ENCODE measurements at regions not wholly inside any gene's neighbourhood (a gene's known extent, or its start where the extent isn't known, plus 50 kb on each side); places are given as distances from the start of the nearest gene placed in this dataset.

- Histone ChIP-seq H3K27ac (no peak overlapping the region), H3K4me3 (no peak overlapping the region), H3K4me1 (no peaks in the 10 kb centered on the region), H3K27me3 (no peaks in the 10 kb centered on the region), H3K36me3 (no peaks in the 10 kb centered on the region), H3K9me3 (no peaks in the 10 kb centered on the region)
- intact Hi-C loops (cut with DNase I; ENCODE audit: low total_unique reads): no loop called here
- no peak for DNase-seq
- TF ChIP-seq CTCF (IDR thresholded peaks at IDR 0.05): no peak
- no peak for TF ChIP-seq POLR2A (IDR thresholded peaks at IDR 0.05)
Measured at GRCh38 chr10:105759669-105760068, 1118.6 kb downstream of the SORCS3 start.

- DNase-seq: no peak
- no peak overlapping the region for H3K27ac ChIP-seq
- H3K36me3 ChIP-seq: no peaks in the 10 kb centered on the region
- no peaks in the 10 kb centered on the region for H3K9me3 ChIP-seq
- intact Hi-C loops (cut with DNase I; ENCODE audit: low total_unique reads): no loop called here
- H3K27me3 ChIP-seq: no peaks in the 10 kb centered on the region
- no peaks in the 10 kb centered on the region for H3K4me1 ChIP-seq
- no peak for TF ChIP-seq CTCF (IDR thresholded peaks at IDR 0.05)
- no peak for TF ChIP-seq POLR2A (IDR thresholded peaks at IDR 0.05)
- H3K4me3 ChIP-seq: no peak overlapping the region
Measured at GRCh38 chr10:105758209-105758998, 1117.3 kb downstream of the SORCS3 start.

- Histone ChIP-seq H3K4me3 (no peak overlapping the region), H3K9me3 (no peaks in the 10 kb centered on the region), H3K27me3 (no peaks in the 10 kb centered on the region), H3K27ac (no peak overlapping the region), H3K4me1 (no peaks in the 10 kb centered on the region), H3K36me3 (no peaks in the 10 kb centered on the region)
- intact Hi-C loops (cut with DNase I; ENCODE audit: low total_unique reads): no loop called here
- DNase-seq: no peak
- no peak for TF ChIP-seq POLR2A (IDR thresholded peaks at IDR 0.05)
- no peak for TF ChIP-seq CTCF (IDR thresholded peaks at IDR 0.05)
Measured at GRCh38 chr10:105757302-105757701, 1116.2 kb downstream of the SORCS3 start.

- H3K36me3 ChIP-seq: no peaks in the 10 kb centered on the region
- TF ChIP-seq CTCF (IDR thresholded peaks at IDR 0.05) (no peak), POLR2A (IDR thresholded peaks at IDR 0.05) (no peak)
- no peak for DNase-seq
- intact Hi-C loops (cut with DNase I; ENCODE audit: low total_unique reads): no loop called here
- H3K4me3 ChIP-seq: no peak overlapping the region
- H3K27me3 ChIP-seq: no peaks in the 10 kb centered on the region
- no peaks in the 10 kb centered on the region for H3K4me1 ChIP-seq
- H3K27ac ChIP-seq: no peak overlapping the region
- no peaks in the 10 kb centered on the region for H3K9me3 ChIP-seq
Measured at GRCh38 chr10:105756386-105756785, 1115.3 kb downstream of the SORCS3 start.

- intact Hi-C loops (cut with DNase I; ENCODE audit: low total_unique reads): no loop called here
- Histone ChIP-seq H3K27ac (no peak overlapping the region), H3K4me3 (no peak overlapping the region), H3K27me3 (no peaks in the 10 kb centered on the region), H3K36me3 (no peaks in the 10 kb centered on the region), H3K9me3 (no peaks in the 10 kb centered on the region), H3K4me1 (no peaks in the 10 kb centered on the region)
- DNase-seq: no peak
- TF ChIP-seq POLR2A (IDR thresholded peaks at IDR 0.05): no peak
- no peak for TF ChIP-seq CTCF (IDR thresholded peaks at IDR 0.05)
Measured at GRCh38 chr10:105751688-105752087, 1110.6 kb downstream of the SORCS3 start.

Measured in uterus (tissue), 3 donors.